Activated naive CD4-positive, alpha-beta T cell treated with anti-CD3 and anti-CD28 coated beads, Interleukin-2, amount 10 ng/mL, durations not matched to agents 7 days and 5 days (primary cell): ENCODE measurements at regions not wholly inside any gene's neighbourhood (a gene's known extent, or its start where the extent isn't known, plus 50 kb on each side); places are given as distances from the start of the nearest gene placed in this dataset.

Experiments used
- CTCF ChIA-PET: fragments of 350-600 bp; sonication (Branson Sonifier 250); formaldehyde crosslinking; loops from one replicate; lab custom pipeline; 2021; ENCODE audit warnings: antibody characterized with exemption; lab: Charles Lee
- DNase-seq: peaks from one replicate; pipeline ENCODE4 v3.0.0-alpha.2; 2020
- H3K27ac Mint-ChIP-seq: one replicate; pipeline ENCODE4 v1.8.0; 2021; ENCODE audit warnings: mild to moderate bottlenecking, moderate library complexity, mixed read lengths
- H3K27me3 Mint-ChIP-seq: one replicate; pipeline ENCODE4 v1.8.0; 2021; ENCODE audit warnings: mild to moderate bottlenecking, mixed read lengths
- H3K36me3 Mint-ChIP-seq: one replicate; pipeline ENCODE4 v1.8.0; 2021; ENCODE audit warnings: mixed read lengths
- H3K4me1 Mint-ChIP-seq: one replicate; pipeline ENCODE4 v1.8.0; 2021; ENCODE audit warnings: mixed read lengths
- H3K4me3 Mint-ChIP-seq: one replicate; pipeline ENCODE4 v1.8.0; 2021; ENCODE audit warnings: mild to moderate bottlenecking, moderate library complexity, mixed read lengths
- H3K9me3 Mint-ChIP-seq: one replicate; pipeline ENCODE4 v1.8.0; 2021; ENCODE audit warnings: mixed read lengths

DNA sequence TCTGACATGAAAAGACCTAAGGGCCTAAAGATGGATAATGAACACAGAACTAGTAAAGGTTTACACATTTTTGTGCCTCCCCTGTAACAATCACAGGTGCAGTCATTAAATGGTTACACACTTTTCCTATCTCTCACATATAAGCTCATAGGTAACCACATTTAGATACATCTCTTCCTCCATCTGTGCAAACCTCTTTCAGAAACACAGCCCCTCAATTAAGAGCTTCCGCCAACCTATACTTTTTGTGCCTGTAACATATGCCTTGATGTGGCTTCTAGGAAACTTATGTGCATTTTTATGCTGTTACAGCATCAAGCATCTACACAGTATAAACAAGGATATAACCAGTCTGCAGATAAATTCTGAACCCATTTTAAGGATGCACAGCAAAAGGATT, 643.3 kb downstream of the BCL11A start:
- Mint-ChIP-seq H3K9me3 (no peaks in the 10 kb centered on the region), H3K4me1 (peaks cover 16% of the 10 kb centered on the region), H3K27ac (no peak overlapping the region), H3K27me3 (peaks cover 4% of the 10 kb centered on the region), H3K36me3 (no peaks in the 10 kb centered on the region), H3K4me3 (no peak overlapping the region)
- no peak for DNase-seq
- CTCF ChIA-PET: no interaction called here

DNA sequence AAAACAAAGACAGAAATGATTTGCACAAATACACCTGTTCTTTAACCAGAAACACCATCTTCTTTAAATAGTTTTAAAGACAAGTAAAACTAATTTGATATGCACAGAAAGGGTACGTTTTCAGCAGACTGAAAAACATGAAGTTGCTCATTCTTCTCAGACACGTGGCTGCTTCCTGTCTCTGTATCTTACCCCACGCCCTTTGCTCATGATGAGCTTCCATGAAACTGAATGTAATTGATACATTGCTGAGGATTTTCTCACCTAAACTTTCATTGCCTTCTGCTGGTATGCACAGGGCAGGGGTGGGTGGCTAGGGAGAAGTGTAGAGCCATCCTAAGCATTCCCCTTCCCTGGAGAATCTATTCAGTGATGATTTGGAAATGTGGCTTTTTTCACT, 644.3 kb downstream of the BCL11A start:
- no peaks in the 10 kb centered on the region for H3K27me3 Mint-ChIP-seq
- no peaks in the 10 kb centered on the region for H3K36me3 Mint-ChIP-seq
- no peak for DNase-seq
- no peak overlapping the region for H3K4me3 Mint-ChIP-seq
- CTCF ChIA-PET: no interaction called here
- peaks cover 16% of the 10 kb centered on the region for H3K4me1 Mint-ChIP-seq
- no peak overlapping the region for H3K27ac Mint-ChIP-seq
- H3K9me3 Mint-ChIP-seq: no peaks in the 10 kb centered on the region

DNA sequence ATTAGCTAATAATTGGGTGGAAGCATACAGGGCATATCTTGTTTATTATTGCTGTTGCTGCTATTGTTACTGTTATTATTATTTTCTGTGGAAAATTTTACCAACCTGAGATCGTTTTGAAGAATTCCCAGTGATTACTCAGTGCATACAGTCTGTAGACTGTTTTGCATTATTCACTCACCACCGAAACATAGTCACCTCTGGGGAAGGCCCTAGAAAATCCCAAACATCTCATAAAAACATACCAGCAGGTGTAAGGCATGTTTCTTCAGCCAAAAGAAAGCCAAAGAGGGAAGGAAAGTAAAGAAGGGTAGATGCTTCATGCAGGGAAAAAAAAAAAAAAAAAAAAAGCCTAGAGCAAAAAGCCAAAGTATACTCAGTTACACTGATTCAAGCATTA, 647.7 kb downstream of the BCL11A start:
- Mint-ChIP-seq H3K27me3 (no peaks in the 10 kb centered on the region), H3K27ac (no peak overlapping the region), H3K9me3 (no peaks in the 10 kb centered on the region), H3K36me3 (no peaks in the 10 kb centered on the region), H3K4me3 (no peak overlapping the region), H3K4me1 (peaks cover 16% of the 10 kb centered on the region)
- no peak for DNase-seq
- CTCF ChIA-PET: no interaction called here

DNA sequence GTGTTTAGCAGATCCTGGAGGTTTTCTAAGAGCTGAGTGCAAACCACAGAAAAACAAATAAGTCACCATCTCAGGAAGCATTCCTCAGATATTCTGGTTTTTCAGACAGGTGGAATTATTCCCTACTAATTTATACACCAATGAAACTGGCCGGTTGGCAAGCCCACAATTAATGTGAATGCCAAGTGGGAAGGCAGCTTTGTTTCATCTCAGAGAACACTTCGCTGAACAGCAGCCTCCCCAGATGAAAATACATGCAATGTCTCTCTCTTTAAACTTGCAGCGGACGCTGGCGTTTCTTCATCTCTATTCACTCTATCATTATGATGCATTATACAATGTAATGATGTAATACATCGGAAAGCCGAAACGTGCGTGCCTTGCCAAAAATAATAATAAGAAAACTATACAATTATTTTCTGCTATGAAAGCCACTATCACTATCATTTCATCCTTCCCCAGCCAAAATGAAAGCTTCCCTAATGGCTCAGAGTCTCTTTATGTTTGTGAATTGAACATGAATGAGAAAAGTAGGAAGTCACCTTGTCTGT, 649.4 kb downstream of the BCL11A start:
- Mint-ChIP-seq H3K4me3 (no peak overlapping the region), H3K27me3 (no peaks in the 10 kb centered on the region), H3K4me1 (peaks cover 6% of the 10 kb centered on the region), H3K36me3 (no peaks in the 10 kb centered on the region), H3K27ac (no peak overlapping the region), H3K9me3 (no peaks in the 10 kb centered on the region)
- DNase-seq: no peak
- CTCF ChIA-PET: no interaction called here

DNA sequence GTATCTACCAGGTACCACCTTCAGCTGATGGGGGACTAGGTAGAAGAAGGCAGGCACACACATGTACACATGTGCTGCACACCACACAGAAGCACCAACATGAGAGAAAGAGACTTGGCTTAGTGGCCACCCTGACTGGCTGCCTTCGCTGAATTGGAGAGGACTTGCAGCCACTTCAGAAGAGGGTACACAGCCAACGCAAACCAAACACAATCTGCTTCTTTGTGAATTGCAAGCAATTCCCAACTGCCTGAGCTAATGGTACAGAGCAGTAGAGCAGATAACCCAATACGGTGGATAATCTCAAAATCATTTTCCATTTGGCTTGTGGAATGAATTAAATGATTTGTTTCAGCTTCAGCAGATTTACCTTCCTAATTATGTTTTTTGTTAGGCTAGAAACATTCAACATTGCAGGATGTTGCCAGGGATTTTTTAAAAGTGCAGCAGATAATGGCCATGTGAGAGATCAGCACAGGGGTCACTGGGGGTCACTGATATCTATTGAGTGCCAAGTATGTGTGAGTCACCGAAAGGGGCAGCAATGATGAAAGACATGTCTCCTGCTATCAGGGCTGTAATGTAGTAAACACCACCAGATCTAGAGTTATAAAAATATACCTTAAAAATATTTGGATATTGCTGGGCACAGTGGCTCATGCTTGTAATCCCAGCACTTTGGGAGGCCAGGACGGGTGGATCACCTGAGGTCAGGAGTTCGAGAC, 652.6 kb downstream of the BCL11A start:
- CTCF ChIA-PET: no interaction called here
- Mint-ChIP-seq H3K27me3 (no peaks in the 10 kb centered on the region), H3K36me3 (no peaks in the 10 kb centered on the region), H3K4me3 (no peak overlapping the region), H3K27ac (no peak overlapping the region), H3K4me1 (peaks cover 11% of the 10 kb centered on the region), H3K9me3 (no peaks in the 10 kb centered on the region)
- no peak for DNase-seq

DNA sequence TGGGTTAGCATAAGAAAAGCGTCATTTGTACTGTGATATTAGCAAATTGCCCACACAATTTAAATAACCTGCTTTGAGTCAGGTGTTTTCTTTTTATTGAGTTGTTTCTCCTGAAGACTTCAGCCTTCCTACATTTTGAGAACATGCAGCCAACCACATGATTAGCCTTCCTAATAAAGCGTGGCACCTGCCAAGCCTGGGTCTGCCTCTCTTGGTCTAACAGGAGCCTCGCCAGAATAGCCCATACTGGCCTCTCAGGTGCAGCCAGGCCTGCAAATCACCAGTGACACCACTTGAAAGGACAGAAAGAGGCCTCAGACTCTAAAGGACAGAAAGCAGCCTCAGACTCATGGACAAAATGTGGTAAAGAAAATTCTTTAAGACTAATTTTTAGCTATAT, 653.8 kb downstream of the BCL11A start:
- CTCF ChIA-PET: no interaction called here
- no peaks in the 10 kb centered on the region for H3K9me3 Mint-ChIP-seq
- H3K36me3 Mint-ChIP-seq: no peaks in the 10 kb centered on the region
- H3K27me3 Mint-ChIP-seq: no peaks in the 10 kb centered on the region
- no peak for DNase-seq
- H3K4me1 Mint-ChIP-seq: peaks cover 11% of the 10 kb centered on the region
- no peak overlapping the region for H3K27ac Mint-ChIP-seq
- H3K4me3 Mint-ChIP-seq: no peak overlapping the region

DNA sequence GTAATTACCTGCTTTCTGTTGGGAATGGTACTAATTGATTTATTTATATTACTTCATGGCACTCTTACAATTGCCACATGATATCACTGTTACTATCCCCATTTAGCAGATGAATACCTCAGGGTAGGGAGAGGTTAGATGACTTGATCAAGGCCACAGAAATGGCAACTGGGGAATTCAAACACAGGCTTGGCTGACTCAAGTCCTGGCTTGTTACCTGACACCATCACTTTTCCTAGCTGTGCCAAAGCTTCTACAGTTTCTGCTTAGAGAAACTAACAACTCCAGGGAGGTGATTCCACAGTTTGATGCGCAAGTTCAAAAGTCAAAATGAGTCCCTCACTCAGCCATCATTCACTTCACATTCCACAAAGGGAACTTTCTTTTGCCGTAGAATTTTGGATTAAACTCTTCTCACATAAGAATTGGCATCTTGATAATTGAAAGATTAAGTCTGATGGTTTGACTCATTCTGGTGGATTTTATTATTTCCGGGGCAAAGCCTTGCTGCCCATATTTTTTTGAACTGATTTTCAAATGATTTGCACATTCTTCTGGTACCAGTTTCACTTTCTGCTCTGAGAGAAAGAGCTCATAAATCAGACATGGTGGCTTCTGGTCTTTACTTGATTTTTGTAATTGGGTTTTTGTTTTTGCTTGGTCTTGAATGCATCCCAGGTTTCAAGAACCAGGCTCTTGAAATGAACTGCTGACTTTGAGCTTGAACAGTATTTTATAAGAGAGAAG, 656.8 kb downstream of the BCL11A start:
- no peaks in the 10 kb centered on the region for H3K36me3 Mint-ChIP-seq
- H3K9me3 Mint-ChIP-seq: no peaks in the 10 kb centered on the region
- CTCF ChIA-PET: no interaction called here
- no peak overlapping the region for H3K4me3 Mint-ChIP-seq
- no peak for DNase-seq
- no peaks in the 10 kb centered on the region for H3K27me3 Mint-ChIP-seq
- H3K4me1 Mint-ChIP-seq: peaks cover 11% of the 10 kb centered on the region
- H3K27ac Mint-ChIP-seq: peak overlapping the region; percentile 75

DNA sequence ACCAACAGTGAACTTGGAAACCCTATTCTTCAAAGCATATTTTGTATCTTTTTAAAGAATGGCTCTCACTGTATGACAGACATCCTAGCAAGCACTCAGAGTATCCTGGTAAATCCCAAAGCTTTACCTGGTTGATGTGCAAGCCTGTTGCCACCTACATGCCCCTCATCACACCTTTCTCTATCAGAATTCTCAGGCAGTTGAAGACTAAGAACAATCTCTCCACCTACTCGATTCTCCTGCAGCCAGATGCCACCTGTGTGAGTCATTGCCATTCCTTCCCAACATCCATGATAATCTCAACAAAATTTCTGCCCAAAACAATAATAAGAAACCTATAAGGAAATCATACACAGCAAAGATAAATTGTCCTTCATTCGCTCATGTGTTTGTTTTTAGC, 659.8 kb downstream of the BCL11A start:
- peaks cover 5% of the 10 kb centered on the region for H3K36me3 Mint-ChIP-seq
- H3K27me3 Mint-ChIP-seq: no peaks in the 10 kb centered on the region
- CTCF ChIA-PET: no interaction called here
- peaks cover 8% of the 10 kb centered on the region for H3K9me3 Mint-ChIP-seq
- H3K27ac Mint-ChIP-seq: no peak overlapping the region
- H3K4me3 Mint-ChIP-seq: no peak overlapping the region
- DNase-seq: no peak
- peaks cover 20% of the 10 kb centered on the region for H3K4me1 Mint-ChIP-seq

DNA sequence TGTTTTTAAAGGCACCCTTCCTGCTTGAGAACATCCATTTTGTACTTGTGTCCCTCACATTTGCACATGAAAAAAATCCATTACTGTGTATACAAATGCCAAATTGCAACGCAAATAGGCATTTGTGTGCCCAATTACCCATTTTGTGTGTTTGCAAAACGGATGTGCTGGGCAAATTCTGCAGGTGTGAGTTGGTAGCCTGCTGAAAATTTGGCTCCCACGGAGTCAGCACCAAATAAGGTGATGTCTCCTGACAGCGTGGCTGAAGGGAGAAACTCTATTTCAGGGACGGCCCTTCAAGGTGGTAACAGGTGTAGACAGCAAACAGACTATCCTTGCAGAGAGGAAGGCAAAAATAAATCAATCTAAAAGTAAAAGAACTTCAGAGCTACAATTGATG, 661.1 kb downstream of the BCL11A start:
- Mint-ChIP-seq H3K4me1 (peaks cover 30% of the 10 kb centered on the region), H3K4me3 (no peak overlapping the region), H3K9me3 (peaks cover 8% of the 10 kb centered on the region), H3K36me3 (peaks cover 5% of the 10 kb centered on the region), H3K27me3 (peaks cover 4% of the 10 kb centered on the region), H3K27ac (no peak overlapping the region)
- CTCF ChIA-PET: no interaction called here
- no peak for DNase-seq

DNA sequence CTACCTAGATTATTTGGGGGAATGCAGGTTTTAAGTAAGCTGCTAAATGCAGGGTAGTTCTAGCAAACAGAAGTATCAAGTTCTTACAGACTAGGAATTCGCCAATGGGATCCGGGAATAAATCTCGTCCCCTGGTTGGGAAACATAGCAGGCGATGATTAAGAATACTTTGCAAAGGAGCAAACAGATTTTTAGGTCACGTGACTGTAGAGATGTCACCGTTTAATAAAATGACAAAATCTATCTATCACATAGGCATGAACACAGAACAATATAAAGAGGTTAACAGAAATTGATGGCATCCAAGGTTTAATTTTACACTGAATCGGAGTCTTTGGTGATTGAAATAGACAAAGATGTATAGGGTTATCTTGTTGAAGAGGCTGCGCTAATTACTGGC, 664.1 kb downstream of the BCL11A start:
- no peak for DNase-seq
- Mint-ChIP-seq H3K36me3 (peaks cover 5% of the 10 kb centered on the region), H3K27me3 (peaks cover 4% of the 10 kb centered on the region), H3K4me3 (no peak overlapping the region), H3K27ac (no peak overlapping the region), H3K4me1 (peaks cover 46% of the 10 kb centered on the region), H3K9me3 (peaks cover 8% of the 10 kb centered on the region)
- CTCF ChIA-PET: no interaction called here

DNA sequence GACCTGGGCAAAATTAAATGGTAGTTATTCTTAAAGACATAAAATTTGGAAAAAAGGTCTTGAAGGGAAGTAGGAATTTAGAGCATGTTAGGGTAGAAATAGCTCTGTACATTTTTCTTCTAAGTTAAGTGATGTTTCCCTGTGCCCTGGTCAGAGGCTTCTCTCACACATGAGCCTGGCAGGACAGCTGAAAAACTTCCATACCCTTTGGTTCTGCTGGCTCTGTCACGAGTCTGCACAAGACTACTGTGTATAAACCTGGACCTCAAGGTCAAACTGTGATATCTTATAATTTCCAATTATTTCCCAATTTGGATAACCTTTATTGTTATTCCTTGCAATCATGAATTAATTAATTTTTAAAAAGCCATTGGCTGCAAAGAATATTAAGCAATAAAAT, 664.7 kb downstream of the BCL11A start:
- Mint-ChIP-seq H3K4me3 (no peak overlapping the region), H3K4me1 (peaks cover 46% of the 10 kb centered on the region), H3K9me3 (peaks cover 8% of the 10 kb centered on the region), H3K27me3 (peaks cover 4% of the 10 kb centered on the region), H3K36me3 (peaks cover 5% of the 10 kb centered on the region), H3K27ac (peak overlapping the region; percentile 78)
- CTCF ChIA-PET: interaction anchor here (1.2 kb wide), 1 partner anchor 14 kb away, joined by 4 read pairs; no protein-coding TSS in a partner anchor
- no peak for DNase-seq

DNA sequence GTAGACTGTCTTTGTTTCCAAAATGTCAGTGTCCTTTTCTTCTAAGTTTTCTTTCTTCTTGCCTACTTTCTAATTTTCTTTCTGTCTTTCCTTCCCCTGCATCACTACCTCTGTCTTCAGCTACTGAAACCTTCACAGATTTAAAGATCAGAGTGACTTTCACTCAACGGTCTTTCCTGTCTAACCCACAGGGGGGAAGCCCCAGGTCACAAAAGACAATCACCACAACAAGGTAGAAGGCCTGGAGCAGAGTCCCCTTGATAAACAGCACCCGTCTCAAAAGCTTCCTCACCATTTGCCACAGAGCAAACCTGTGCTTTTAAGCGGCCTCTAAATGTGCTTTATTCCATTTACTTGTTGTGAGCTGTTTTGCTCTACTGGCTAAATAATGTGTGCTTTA, 665.4 kb downstream of the BCL11A start:
- Mint-ChIP-seq H3K36me3 (peaks cover 5% of the 10 kb centered on the region), H3K27me3 (peaks cover 4% of the 10 kb centered on the region), H3K27ac (peak overlapping the region; percentile 78), H3K9me3 (peaks cover 8% of the 10 kb centered on the region), H3K4me1 (peaks cover 46% of the 10 kb centered on the region), H3K4me3 (peak overlapping the region; percentile 18)
- peak; percentile 79 for DNase-seq
- CTCF ChIA-PET: interaction anchor here (1.2 kb wide), 1 partner anchor 14 kb away, joined by 4 read pairs; no protein-coding TSS in a partner anchor

DNA sequence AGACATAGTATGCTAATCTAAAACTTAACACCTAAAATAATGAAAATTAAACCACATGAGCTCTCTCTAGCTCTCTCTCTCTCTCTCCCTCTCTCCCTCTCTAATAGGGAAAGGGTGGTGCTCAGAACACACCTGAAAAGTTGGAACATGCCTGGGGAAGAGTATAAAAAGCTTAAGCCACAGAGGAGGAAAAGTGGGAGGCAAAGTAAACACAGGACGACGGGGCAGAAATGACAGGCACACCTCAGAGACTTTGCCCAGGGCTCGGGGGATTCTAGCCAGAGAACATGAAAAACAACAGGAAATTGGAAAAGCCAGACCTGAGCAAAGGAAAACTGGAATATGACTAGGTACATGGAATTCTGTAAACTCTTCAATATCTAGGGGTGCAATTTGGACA, 666.1 kb downstream of the BCL11A start:
- H3K36me3 Mint-ChIP-seq: peaks cover 5% of the 10 kb centered on the region
- H3K27me3 Mint-ChIP-seq: peaks cover 4% of the 10 kb centered on the region
- H3K27ac Mint-ChIP-seq: peak overlapping the region; percentile 78
- CTCF ChIA-PET: no interaction called here
- no peak for DNase-seq
- peak overlapping the region; percentile 18 for H3K4me3 Mint-ChIP-seq
- H3K4me1 Mint-ChIP-seq: peaks cover 46% of the 10 kb centered on the region
- peaks cover 8% of the 10 kb centered on the region for H3K9me3 Mint-ChIP-seq

DNA sequence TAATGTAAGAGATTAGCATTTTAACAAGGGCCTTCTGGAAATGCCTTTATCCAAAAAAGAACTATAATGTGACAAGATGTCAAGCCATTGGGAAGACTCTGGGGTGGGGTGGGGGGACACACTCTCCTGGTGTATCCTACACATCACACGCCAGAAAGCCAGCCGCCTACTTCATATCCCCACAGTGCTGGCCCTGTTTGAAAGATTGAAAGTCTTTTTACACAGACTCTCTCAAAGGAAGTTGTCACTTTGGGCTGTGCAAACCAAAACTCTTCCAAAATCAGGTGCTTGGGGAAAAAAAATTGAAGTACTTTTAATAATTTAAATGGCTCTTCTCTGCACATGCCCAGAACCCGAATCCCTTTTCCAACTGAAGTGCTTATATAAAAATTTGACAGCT, 666.7 kb downstream of the BCL11A start:
- H3K36me3 Mint-ChIP-seq: peaks cover 5% of the 10 kb centered on the region
- peaks cover 4% of the 10 kb centered on the region for H3K27me3 Mint-ChIP-seq
- peaks cover 8% of the 10 kb centered on the region for H3K9me3 Mint-ChIP-seq
- peak overlapping the region; percentile 63 for H3K27ac Mint-ChIP-seq
- H3K4me3 Mint-ChIP-seq: no peak overlapping the region
- CTCF ChIA-PET: no interaction called here
- peaks cover 46% of the 10 kb centered on the region for H3K4me1 Mint-ChIP-seq
- peak; percentile 23 for DNase-seq

DNA sequence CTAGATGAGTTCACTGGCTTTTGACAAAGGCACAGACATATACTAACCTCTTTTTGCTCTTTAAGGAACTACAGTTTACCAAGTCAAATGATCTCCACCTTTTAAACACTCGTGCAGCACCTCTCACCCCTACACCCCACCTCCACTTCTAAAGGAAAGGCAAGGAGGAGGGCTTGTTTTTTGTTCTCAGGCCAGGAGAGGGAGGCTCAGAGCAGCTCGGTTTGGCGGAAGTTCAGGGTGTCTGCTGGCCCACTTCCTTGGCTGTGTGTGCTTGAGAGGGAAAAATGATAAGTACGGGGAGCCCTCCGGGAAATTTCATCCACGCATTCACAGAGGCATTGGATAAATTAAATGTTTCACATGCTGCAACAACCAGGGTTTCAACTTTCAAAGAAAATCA, 667.9 kb downstream of the BCL11A start:
- Mint-ChIP-seq H3K4me3 (peak overlapping the region; percentile 3), H3K27ac (peak overlapping the region; percentile 70)
- CTCF ChIA-PET: no interaction called here

More for the DNA sequence above, 667.9 kb downstream of the BCL11A start:
- DNase-seq: peak; percentile 29
- H3K9me3 Mint-ChIP-seq: peaks cover 2% of the 10 kb centered on the region
- H3K27me3 Mint-ChIP-seq: peaks cover 4% of the 10 kb centered on the region
- peaks cover 4% of the 10 kb centered on the region for H3K36me3 Mint-ChIP-seq
- peaks cover 39% of the 10 kb centered on the region for H3K4me1 Mint-ChIP-seq
